Glutamatergic neuron (in vitro differentiated cells): ENCODE measurements at regions not wholly inside any gene's neighbourhood (a gene's known extent, or its start where the extent isn't known, plus 50 kb on each side); places are given as distances from the start of the nearest gene placed in this dataset.

Experiments used
- DNase-seq: peaks from one replicate; pipeline ENCODE4 v3.0.0; 2022
- H3K27ac Mint-ChIP-seq: one replicate; pipeline ENCODE4 v1.8.0; 2020; ENCODE audit warnings: mild to moderate bottlenecking, mixed read lengths, inconsistent platforms; ENCODE audit not compliant: unreplicated experiment
- H3K27me3 Mint-ChIP-seq: one replicate; pipeline ENCODE4 v1.8.0; 2020; ENCODE audit warnings: mild to moderate bottlenecking, moderate library complexity, mixed read lengths, inconsistent platforms; ENCODE audit not compliant: unreplicated experiment
- H3K36me3 Mint-ChIP-seq: one replicate; pipeline ENCODE4 v1.8.0; 2020; ENCODE audit warnings: mild to moderate bottlenecking, mixed read lengths, inconsistent platforms; ENCODE audit not compliant: unreplicated experiment
- H3K4me1 Mint-ChIP-seq: one replicate; pipeline ENCODE4 v1.8.0; 2020; ENCODE audit warnings: mild to moderate bottlenecking, low read depth, mixed read lengths, inconsistent platforms; ENCODE audit not compliant: unreplicated experiment
- H3K4me3 Mint-ChIP-seq: one replicate; pipeline ENCODE4 v1.8.0; 2020; ENCODE audit warnings: mild to moderate bottlenecking, mixed read lengths, inconsistent platforms; ENCODE audit not compliant: unreplicated experiment
- H3K9me3 Mint-ChIP-seq: one replicate; pipeline ENCODE4 v1.8.0; 2020; ENCODE audit warnings: mild to moderate bottlenecking, moderate library complexity, mixed read lengths, inconsistent platforms; ENCODE audit not compliant: unreplicated experiment
- TF ChIP-seq, protein P1 (sequence below): fragments of 200-600 bp; sonication (generic); IDR thresholded peaks from one replicate; pipeline ENCODE4 v1.5.0; 2021; ENCODE audit not compliant: partially characterized antibody, unreplicated experiment

DNA sequence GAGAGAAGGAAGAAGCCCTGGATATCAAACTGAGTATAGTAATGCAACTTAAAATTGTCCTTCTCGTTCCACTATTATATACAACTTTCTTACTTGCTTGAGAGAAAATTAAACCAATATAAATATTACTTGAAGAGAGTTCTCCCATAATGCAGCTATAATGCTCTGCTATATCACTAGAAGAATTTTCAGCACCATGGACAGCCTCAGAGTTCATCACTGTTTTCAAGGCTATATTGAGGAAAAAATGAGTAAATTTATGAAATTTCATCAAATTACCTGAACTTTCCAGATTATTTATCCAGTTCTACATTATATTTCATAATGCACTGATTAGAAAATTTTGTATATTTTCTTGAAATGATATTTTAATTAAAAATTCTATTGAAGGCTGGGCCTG, 1053.5 kb upstream of the FAM98A start:
- H3K36me3 Mint-ChIP-seq, result no peaks in the 10 kb centered on the region
- DNase-seq, result no peak
- TF ChIP-seq, protein P1, sequence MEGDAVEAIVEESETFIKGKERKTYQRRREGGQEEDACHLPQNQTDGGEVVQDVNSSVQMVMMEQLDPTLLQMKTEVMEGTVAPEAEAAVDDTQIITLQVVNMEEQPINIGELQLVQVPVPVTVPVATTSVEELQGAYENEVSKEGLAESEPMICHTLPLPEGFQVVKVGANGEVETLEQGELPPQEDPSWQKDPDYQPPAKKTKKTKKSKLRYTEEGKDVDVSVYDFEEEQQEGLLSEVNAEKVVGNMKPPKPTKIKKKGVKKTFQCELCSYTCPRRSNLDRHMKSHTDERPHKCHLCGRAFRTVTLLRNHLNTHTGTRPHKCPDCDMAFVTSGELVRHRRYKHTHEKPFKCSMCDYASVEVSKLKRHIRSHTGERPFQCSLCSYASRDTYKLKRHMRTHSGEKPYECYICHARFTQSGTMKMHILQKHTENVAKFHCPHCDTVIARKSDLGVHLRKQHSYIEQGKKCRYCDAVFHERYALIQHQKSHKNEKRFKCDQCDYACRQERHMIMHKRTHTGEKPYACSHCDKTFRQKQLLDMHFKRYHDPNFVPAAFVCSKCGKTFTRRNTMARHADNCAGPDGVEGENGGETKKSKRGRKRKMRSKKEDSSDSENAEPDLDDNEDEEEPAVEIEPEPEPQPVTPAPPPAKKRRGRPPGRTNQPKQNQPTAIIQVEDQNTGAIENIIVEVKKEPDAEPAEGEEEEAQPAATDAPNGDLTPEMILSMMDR, result no peak
- no peaks in the 10 kb centered on the region for H3K9me3 Mint-ChIP-seq
- no peaks in the 10 kb centered on the region for H3K4me1 Mint-ChIP-seq
- no peak overlapping the region for H3K27ac Mint-ChIP-seq
- no peak overlapping the region for H3K4me3 Mint-ChIP-seq
- H3K27me3 Mint-ChIP-seq, result no peaks in the 10 kb centered on the region

DNA sequence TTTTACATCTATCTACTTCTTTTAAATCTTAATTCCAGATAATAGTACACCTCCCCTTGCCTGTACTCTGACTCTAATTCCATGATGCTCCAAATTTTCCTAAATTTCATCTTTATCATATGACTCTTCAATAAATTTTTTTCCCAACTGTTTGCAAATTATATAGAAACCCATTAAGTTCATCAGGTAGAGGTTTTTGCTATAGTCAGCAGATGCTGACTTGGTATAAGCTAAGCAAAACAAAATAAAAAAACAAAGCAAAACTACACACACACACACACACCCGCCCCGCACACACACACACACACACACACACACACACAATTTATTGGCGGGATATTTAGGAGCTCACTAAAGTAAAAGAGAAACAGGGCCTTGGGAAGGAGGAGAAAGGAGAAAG, 1047.8 kb upstream of the FAM98A start:
- TF ChIP-seq, protein P1, result no peak
- no peak overlapping the region for H3K4me3 Mint-ChIP-seq
- no peaks in the 10 kb centered on the region for H3K27me3 Mint-ChIP-seq
- H3K9me3 Mint-ChIP-seq, result no peaks in the 10 kb centered on the region
- no peak overlapping the region for H3K27ac Mint-ChIP-seq
- no peak for DNase-seq
- H3K36me3 Mint-ChIP-seq, result no peaks in the 10 kb centered on the region
- no peaks in the 10 kb centered on the region for H3K4me1 Mint-ChIP-seq

DNA sequence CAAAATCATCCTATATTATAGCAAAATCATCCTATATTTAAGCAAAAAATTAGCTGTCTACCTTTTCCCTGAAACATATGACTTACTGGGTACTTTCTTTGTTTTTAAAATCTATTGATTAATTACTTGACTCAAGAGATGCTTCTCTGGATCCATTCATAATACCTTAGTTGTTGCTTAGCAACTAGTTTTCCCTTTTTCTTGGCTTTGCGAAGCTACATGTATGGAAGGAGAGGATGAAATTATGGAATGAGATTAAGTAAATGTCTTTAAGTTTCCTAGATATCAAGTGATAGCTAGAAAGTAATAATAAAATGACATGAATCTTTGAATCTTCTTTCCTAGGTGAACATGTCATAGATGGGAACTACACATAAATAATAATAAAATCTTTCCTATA, 1033.2 kb upstream of the FAM98A start:
- no peak overlapping the region for H3K27ac Mint-ChIP-seq
- H3K4me3 Mint-ChIP-seq, result no peak overlapping the region
- H3K27me3 Mint-ChIP-seq, result no peaks in the 10 kb centered on the region
- no peaks in the 10 kb centered on the region for H3K36me3 Mint-ChIP-seq
- DNase-seq, result no peak
- H3K4me1 Mint-ChIP-seq, result no peaks in the 10 kb centered on the region
- H3K9me3 Mint-ChIP-seq, result no peaks in the 10 kb centered on the region
- TF ChIP-seq, protein P1, result no peak

DNA sequence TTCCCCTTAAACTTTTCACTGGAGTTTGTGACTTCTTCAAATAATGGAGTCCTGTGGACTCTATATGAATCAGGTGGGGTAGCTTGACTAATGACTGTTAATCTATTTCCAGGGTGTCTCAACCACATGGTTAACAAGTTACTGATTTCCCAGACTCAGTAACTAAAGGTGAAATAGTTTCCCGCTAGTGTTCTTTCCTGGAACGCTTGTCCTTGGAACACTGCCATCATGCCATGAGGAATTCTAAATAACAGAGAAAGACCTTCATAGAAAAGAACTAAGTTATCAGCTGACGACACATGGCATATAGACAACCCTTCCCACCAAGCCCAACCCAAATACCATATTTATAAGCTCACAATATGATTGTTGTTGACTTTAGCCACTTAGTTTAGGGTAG, 1027.9 kb upstream of the FAM98A start:
- DNase-seq, result no peak
- no peaks in the 10 kb centered on the region for H3K27me3 Mint-ChIP-seq
- TF ChIP-seq, protein P1, result no peak
- no peaks in the 10 kb centered on the region for H3K9me3 Mint-ChIP-seq
- H3K36me3 Mint-ChIP-seq, result no peaks in the 10 kb centered on the region
- H3K27ac Mint-ChIP-seq, result no peak overlapping the region
- no peak overlapping the region for H3K4me3 Mint-ChIP-seq
- H3K4me1 Mint-ChIP-seq, result no peaks in the 10 kb centered on the region

DNA sequence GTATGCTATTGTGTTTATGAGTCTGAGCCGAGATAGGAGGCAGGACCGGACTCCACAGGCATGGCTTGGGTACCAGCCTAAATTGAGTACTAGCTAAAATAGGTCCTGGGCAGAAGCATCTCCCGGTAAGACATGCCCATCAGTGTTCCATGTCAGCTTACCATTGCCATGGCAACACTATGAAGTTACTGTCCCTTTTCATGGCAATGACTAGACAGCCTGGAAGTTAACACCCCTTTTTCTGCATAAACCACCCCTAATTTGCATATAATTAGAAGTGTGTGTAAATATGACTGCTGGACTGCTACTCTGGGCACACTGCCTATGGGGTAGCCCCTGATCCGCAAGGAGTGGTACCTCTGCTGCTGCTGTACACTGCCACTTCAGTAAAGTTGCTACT, 1005.1 kb upstream of the FAM98A start:
- no peak for DNase-seq
- H3K4me3 Mint-ChIP-seq, result no peak overlapping the region
- TF ChIP-seq, protein P1, result no peak
- no peak overlapping the region for H3K27ac Mint-ChIP-seq
- no peaks in the 10 kb centered on the region for H3K36me3 Mint-ChIP-seq
- H3K4me1 Mint-ChIP-seq, result no peaks in the 10 kb centered on the region
- no peaks in the 10 kb centered on the region for H3K27me3 Mint-ChIP-seq
- H3K9me3 Mint-ChIP-seq, result no peaks in the 10 kb centered on the region
